Coronary artery (tissue), 2 donors: ENCODE measurements at regions not wholly inside any gene's neighbourhood (a gene's known extent, or its start where the extent isn't known, plus 50 kb on each side); places are given as distances from the start of the nearest gene placed in this dataset.

ENCODE experiments used
- DNase-seq: peaks from one replicate; pipeline ENCODE4 v3.0.0-alpha.2; 2017; ENCODE audit warnings: low spot score
- H3K27ac ChIP-seq, 2 donors: fragments of 200-600 bp; sonication (generic); one replicate each; pipeline ENCODE4 v1.5.1; 2016 to 2019
- H3K4me3 ChIP-seq: fragments of 200-600 bp; sonication (generic); 2 replicates; pipeline ENCODE4 v1.5.1; 2016; ENCODE audit warnings: mild to moderate bottlenecking, moderate library complexity
- CTCF ChIP-seq: fragments of 200-600 bp; sonication (generic); IDR thresholded peaks from one replicate; pipeline ENCODE4 v1.5.1; 2019; ENCODE audit warnings: antibody characterized with exemption

- no peak overlapping the region for H3K4me3 ChIP-seq
- no peak for TF ChIP-seq CTCF
Observed at GRCh38 chr6:21732731-21733130, 139.2 kb downstream of the SOX4 start.

DNA sequence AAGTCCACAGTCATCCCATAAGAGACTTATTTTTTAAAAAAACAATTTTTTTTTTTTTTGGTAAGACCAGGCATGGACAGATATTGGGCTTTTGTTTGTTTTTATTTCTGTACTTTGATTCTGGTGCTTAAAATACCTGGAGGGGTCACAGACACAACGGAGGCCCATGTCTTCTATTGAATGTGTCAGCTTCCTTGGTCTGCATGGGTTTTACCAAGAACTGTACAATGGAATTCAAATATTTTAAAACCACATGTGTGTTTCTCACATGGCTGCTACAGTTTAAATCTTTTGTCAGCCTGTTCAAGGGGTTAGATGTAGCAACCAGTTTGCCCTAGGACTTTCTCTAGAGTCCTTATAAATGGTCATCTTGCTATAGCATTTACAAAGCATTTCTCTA lies 139.8 kb downstream of the SOX4 start:
- DNase-seq, result no peak
- no peak overlapping the region for H3K4me3 ChIP-seq
- H3K27ac ChIP-seq, result no peak overlapping the region
- no peak for TF ChIP-seq CTCF

More at GRCh38 chr6:21732731-21733130, 139.2 kb downstream of the SOX4 start:
- no peak for DNase-seq
- H3K27ac ChIP-seq, result no peak overlapping the region

- no peak for DNase-seq
- TF ChIP-seq CTCF, result no peak
- H3K4me3 ChIP-seq, result no peak overlapping the region
- no peak overlapping the region for H3K27ac ChIP-seq
Observed at GRCh38 chr6:21734204-21734603, 140.7 kb downstream of the SOX4 start.

DNA sequence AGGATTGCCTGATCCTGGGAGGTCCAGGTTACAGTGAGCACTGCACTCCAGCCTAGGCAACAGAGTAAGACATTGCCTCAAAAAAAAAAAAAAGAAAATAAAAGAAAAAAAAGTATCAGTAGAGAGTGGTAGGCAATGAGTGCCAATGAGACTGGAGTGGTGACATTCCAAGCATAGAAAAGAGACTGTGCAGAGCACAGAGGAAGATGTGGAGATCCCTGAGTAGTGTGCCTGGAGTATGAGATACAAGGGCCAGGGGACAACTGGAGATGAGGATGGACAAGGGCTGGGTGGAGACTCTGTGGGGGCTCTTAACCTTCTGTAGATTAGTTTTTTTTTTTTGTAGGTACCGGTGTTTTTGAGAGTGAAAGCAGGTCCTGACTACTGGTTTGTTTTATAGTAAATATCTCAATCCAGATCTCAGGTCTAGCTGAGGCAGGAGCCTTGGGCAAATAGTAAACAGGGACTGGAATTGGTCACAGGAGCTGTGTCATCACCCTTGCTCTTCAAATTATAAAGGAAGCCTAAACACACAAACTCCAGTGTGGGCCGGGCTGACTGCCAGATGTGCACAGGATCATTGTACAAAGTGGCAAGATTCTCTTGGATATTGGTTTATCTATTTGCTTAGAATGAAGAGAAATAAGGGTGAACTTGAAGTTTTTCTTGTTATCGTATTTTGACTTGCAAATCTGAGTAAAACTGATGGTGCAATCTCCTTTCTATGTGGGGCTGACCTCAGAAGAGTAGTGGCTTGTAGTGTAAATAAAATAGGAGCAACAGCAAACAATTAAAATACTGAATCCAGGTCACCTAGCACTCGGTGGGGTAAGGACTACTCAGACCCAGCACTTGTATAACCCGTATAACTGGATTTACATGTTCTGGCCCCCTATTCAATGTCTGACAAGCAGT lies 144.9 kb downstream of the SOX4 start:
- no peak for TF ChIP-seq CTCF
- no peak overlapping the region for H3K27ac ChIP-seq
- no peak for DNase-seq
- H3K4me3 ChIP-seq, result no peak overlapping the region

DNA sequence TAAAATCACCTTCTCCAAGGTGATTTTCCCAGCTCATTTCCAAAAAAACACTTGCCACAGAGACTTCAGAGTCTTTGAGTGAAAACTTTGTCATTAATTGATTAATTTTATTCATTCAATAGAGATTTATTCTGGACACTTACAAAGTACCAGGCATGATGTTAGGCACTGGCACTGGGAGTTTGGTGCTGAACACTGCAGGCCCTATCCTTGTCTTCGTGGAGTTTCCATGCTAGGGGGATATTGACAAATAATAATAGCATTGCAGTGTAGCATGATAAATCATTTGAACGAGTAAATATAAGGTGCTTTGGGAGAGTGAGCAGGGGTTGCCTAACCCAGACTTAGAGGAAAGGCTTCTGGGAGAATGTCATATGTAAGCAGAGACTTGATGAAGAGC lies 145.7 kb downstream of the SOX4 start:
- TF ChIP-seq CTCF, result no peak
- no peak overlapping the region for H3K4me3 ChIP-seq
- DNase-seq, result no peak
- H3K27ac ChIP-seq, result no peak overlapping the region

GRCh38 chr6:21739838-21740237 lies 146.3 kb downstream of the SOX4 start:
- DNase-seq, result no peak
- no peak overlapping the region for H3K27ac ChIP-seq
- no peak overlapping the region for H3K4me3 ChIP-seq
- TF ChIP-seq CTCF, result no peak
